Cardiac muscle cell (in vitro differentiated cells and primary cell): ENCODE measurements at regions not wholly inside any gene's neighbourhood (a gene's known extent, or its start where the extent isn't known, plus 50 kb on each side); places are given as distances from the start of the nearest gene placed in this dataset.
"Not testable (repeated sequence)": the region's sequence is repeated elsewhere in the genome, so short reads cannot be mapped to it uniquely, and the experiment has no call there.

ENCODE experiments used
- DNase-seq, 2 donors: peaks; one replicate each; pipeline versions ENCODE4 v3.0.0 to v3.0.0-alpha.2; 2010 to 2017; ENCODE audit warnings: low read depth in 1 of 2, low spot score in 1 of 2
- H3K27ac ChIP-seq: fragments of 200-600 bp; sonication (generic); 2 replicates; pipeline ENCODE4 v1.5.1; 2016
- H3K27me3 ChIP-seq: fragments of 200-600 bp; sonication (generic); 2 replicates; pipeline ENCODE4 v1.6.0; 2016; ENCODE audit warnings: control low read depth
- H3K36me3 ChIP-seq: fragments of 200-600 bp; sonication (generic); 2 replicates; pipeline ENCODE4 v1.5.1; 2016; ENCODE audit warnings: control low read depth
- H3K4me1 ChIP-seq: fragments of 200-600 bp; sonication (generic); 2 replicates; pipeline ENCODE4 v1.8.1; 2017; ENCODE audit warnings: low read depth, mild to moderate bottlenecking, mixed run types
- H3K4me3 ChIP-seq: fragments of 200-600 bp; sonication (generic); 2 replicates; pipeline ENCODE4 v1.5.1; 2016; ENCODE audit warnings: mild to moderate bottlenecking
- H3K9me3 ChIP-seq: fragments of 200-600 bp; sonication (generic); 2 replicates; pipeline ENCODE4 v1.5.1; 2017; ENCODE audit warnings: low read depth, mild to moderate bottlenecking, control low read depth
- TF ChIP-seq, protein P1 (sequence below): IDR thresholded peaks from 2 replicates; pipeline ENCODE4 v1.5.1; 2012; ENCODE audit warnings: low read depth, mild to moderate bottlenecking, low read length

DNA sequence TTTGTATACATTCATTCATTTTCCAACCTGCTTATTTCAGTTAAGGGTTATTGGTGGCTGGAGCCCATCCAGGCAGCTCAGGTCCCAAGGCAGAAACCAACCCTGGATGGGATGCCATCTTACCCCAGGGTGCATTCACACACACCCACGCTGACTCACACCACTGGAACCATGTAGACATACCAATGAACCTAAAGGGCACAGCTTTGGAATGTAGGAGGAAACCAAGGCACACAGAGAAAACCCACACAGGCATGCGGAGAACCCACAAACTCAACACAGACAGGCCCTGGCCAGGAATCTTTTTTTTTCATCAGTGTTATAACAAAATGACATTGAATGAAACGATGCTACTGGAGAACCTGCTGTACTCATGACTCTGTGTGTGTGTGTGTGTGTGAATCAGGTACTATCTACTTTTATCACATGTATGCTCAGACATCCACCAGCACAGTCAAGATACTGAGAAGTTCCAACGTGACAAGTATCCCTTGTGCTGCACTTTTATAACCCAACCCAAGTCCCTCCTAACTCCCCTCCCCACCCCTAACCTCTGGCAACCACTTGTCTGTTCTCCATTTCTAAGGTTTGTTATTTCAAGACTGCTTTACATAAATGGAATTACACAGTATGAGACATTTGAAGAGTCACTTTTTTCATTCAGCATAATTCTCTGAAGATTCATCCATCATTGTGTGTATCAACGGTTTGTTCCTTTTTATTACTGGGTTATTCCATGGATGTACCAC, 286.8 kb upstream of the PLD5 start:
- TF ChIP-seq, protein P1, sequence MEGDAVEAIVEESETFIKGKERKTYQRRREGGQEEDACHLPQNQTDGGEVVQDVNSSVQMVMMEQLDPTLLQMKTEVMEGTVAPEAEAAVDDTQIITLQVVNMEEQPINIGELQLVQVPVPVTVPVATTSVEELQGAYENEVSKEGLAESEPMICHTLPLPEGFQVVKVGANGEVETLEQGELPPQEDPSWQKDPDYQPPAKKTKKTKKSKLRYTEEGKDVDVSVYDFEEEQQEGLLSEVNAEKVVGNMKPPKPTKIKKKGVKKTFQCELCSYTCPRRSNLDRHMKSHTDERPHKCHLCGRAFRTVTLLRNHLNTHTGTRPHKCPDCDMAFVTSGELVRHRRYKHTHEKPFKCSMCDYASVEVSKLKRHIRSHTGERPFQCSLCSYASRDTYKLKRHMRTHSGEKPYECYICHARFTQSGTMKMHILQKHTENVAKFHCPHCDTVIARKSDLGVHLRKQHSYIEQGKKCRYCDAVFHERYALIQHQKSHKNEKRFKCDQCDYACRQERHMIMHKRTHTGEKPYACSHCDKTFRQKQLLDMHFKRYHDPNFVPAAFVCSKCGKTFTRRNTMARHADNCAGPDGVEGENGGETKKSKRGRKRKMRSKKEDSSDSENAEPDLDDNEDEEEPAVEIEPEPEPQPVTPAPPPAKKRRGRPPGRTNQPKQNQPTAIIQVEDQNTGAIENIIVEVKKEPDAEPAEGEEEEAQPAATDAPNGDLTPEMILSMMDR, result no peak
- no peaks in the 10 kb centered on the region for H3K27me3 ChIP-seq
- no peak for DNase-seq
- no peak overlapping the region for H3K27ac ChIP-seq
- no peaks in the 10 kb centered on the region for H3K4me1 ChIP-seq
- no peak overlapping the region for H3K4me3 ChIP-seq
- no peaks in the 10 kb centered on the region for H3K36me3 ChIP-seq
- no peaks in the 10 kb centered on the region for H3K9me3 ChIP-seq

GRCh38 chr1:242806324-242806723, 281.8 kb upstream of the PLD5 start:
- TF ChIP-seq, protein P1, result no peak
- no peaks in the 10 kb centered on the region for H3K4me1 ChIP-seq
- no peaks in the 10 kb centered on the region for H3K27me3 ChIP-seq
- no peaks in the 10 kb centered on the region for H3K36me3 ChIP-seq
- DNase-seq, result no peak
- no peak overlapping the region for H3K27ac ChIP-seq
- H3K9me3 ChIP-seq, result no peaks in the 10 kb centered on the region
- no peak overlapping the region for H3K4me3 ChIP-seq

DNA sequence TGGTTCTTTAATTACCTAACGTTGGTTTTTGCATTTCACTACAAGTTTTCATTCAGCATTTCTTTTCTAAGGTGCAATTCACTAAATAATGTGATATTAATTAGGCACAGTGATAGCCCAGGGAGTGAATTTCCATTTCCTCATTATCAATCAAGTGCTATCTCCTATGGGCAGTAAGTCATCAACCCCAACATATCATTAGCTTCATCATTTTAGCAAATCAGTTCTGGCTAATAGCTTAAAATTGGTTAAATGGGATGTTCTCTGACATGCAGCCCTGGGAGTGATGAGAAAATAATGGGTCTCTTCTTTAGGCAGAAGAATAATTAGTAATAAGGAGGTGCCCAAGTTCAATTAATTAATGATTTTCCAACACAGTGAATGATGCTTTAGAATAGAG, 280.9 kb upstream of the PLD5 start:
- not testable (repeated sequence) for H3K9me3 ChIP-seq, DNase-seq, H3K4me1 ChIP-seq

DNA sequence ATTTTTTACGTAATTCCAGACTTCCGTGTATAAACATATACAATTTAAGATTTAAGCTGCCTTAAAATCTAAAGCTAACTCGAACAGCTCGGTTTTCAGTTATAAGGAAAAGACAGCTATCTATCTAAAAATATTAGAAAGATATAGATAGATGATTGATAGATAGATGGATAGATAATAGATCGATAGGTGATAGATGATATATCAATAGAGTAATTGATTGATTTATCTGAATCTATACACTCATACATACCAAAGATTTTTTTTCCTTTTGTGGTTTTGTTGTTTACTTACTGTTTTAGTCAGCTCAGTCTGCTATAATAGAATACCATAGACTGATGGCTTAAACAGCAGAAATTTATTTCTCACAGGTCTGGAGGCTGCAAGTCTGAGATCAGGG, 278.5 kb upstream of the PLD5 start:
- Histone ChIP-seq H3K27me3 (no peaks in the 10 kb centered on the region), H3K27ac (no peak overlapping the region), H3K36me3 (no peaks in the 10 kb centered on the region), H3K4me3 (no peak overlapping the region), H3K9me3 (no peaks in the 10 kb centered on the region), H3K4me1 (peaks cover 3% of the 10 kb centered on the region)
- TF ChIP-seq, protein P1, result no peak
- no peak for DNase-seq

More for the DNA sequence above, 280.9 kb upstream of the PLD5 start:
- H3K27ac ChIP-seq, H3K36me3 ChIP-seq, H3K27me3 ChIP-seq, H3K4me3 ChIP-seq: not testable (repeated sequence)

- DNase-seq, result peak in 1 of 2 donors; percentile 28
- H3K27ac ChIP-seq, result no peak overlapping the region
- H3K36me3 ChIP-seq, result no peaks in the 10 kb centered on the region
- no peaks in the 10 kb centered on the region for H3K9me3 ChIP-seq
- H3K4me3 ChIP-seq, result no peak overlapping the region
- TF ChIP-seq, protein P1, result no peak
- peaks cover 3% of the 10 kb centered on the region for H3K4me1 ChIP-seq
- no peaks in the 10 kb centered on the region for H3K27me3 ChIP-seq
Observed at GRCh38 chr1:242800521-242800920, 276.0 kb upstream of the PLD5 start.

GRCh38 chr1:242797856-242798255, 273.4 kb upstream of the PLD5 start:
- no peak overlapping the region for H3K4me3 ChIP-seq
- no peaks in the 10 kb centered on the region for H3K27me3 ChIP-seq
- peaks cover 3% of the 10 kb centered on the region for H3K4me1 ChIP-seq
- no peak for DNase-seq
- no peaks in the 10 kb centered on the region for H3K36me3 ChIP-seq
- H3K27ac ChIP-seq, result no peak overlapping the region
- TF ChIP-seq, protein P1, result no peak
- H3K9me3 ChIP-seq, result no peaks in the 10 kb centered on the region
